Esophagus muscularis mucosa (tissue), 4 donors: ENCODE measurements at regions not wholly inside any gene's neighbourhood (a gene's known extent, or its start where the extent isn't known, plus 50 kb on each side); places are given as distances from the start of the nearest gene placed in this dataset.

ENCODE experiments used
- EP300 ChIP-seq: sonication (generic); formaldehyde crosslinking; IDR thresholded peaks from one replicate; pipeline ENCODE4 v1.6.1; 2017; ENCODE audit warnings: antibody characterized with exemption
- POLR2A ChIP-seq: fragments of 450-650 bp; IDR thresholded peaks from one replicate; pipeline ENCODE4 v1.6.1; 2017; ENCODE audit warnings: antibody characterized with exemption, moderate library complexity, mild to moderate bottlenecking, low read depth
- POLR2AphosphoS5 ChIP-seq, 2 donors: sonication (generic); formaldehyde crosslinking; IDR thresholded peaks; one replicate each; pipeline ENCODE4 v1.6.1; 2017; ENCODE audit warnings: antibody characterized with exemption in 2 of 2
- TF ChIP-seq, protein P1 (sequence below), 3 experiments: fragments of 200-600 bp in 2 of 3; fragments of 450-650 bp in 1 of 3; sonication (generic) in 2 of 3; IDR thresholded peaks; one replicate each; pipeline ENCODE4 v1.5.1; 2017 to 2019; ENCODE audit warnings: antibody characterized with exemption in 3 of 3, mild to moderate bottlenecking in 2 of 3, moderate library complexity in 1 of 3

DNA sequence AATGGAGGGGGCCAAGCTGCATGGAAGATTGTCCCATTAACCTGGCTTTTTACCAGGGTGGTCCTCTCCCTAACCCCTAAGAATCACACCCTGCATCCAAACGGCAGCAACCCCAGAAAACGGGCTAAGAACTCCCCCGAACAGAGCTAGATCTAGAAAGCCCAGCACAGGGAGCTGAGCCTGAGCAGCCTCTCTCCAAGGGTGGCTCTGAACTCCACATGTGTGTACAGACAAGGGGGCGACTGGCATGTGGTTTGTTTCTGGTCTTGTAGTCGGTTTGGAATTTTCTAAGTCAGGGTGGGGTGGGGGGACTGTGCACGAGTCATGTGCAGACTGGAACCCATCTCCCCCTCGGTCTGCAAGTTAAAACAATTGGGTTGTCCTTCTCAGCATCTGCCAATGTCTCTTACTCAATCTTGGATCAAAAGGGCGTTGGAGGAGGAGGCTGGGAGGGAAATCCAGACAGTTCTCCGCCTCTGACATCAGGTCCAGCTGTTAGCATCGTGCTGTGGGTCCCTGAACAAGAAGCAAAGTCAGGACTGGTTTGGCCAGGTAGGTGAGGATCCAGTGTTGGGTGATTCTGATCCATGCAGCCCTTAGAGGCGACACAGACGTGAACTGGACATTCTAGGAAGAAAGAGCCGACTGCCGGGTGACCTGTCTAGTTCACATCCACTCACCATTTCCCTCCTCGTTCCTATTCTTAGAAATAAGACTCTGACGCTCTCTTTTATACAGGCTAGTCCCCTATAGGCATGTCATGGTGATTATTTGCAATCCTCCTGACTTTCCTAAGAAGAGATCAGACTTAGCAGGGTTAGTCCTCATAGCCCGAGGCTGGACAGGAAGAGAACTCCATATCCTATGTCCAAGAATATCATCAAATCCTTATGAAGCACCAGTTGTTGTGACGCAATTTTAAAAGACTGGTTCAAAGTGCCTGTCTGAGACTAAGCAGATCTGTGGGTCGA, 381.8 kb downstream of the SOX9 start:
- TF ChIP-seq, protein P1, sequence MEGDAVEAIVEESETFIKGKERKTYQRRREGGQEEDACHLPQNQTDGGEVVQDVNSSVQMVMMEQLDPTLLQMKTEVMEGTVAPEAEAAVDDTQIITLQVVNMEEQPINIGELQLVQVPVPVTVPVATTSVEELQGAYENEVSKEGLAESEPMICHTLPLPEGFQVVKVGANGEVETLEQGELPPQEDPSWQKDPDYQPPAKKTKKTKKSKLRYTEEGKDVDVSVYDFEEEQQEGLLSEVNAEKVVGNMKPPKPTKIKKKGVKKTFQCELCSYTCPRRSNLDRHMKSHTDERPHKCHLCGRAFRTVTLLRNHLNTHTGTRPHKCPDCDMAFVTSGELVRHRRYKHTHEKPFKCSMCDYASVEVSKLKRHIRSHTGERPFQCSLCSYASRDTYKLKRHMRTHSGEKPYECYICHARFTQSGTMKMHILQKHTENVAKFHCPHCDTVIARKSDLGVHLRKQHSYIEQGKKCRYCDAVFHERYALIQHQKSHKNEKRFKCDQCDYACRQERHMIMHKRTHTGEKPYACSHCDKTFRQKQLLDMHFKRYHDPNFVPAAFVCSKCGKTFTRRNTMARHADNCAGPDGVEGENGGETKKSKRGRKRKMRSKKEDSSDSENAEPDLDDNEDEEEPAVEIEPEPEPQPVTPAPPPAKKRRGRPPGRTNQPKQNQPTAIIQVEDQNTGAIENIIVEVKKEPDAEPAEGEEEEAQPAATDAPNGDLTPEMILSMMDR (IDR thresholded peaks at IDR 0.05), result no peak
- TF ChIP-seq POLR2A, result no peak
- TF ChIP-seq EP300, result no peak
- no peak for TF ChIP-seq POLR2AphosphoS5 (IDR thresholded peaks at IDR 0.05)
